ENCODE measurements at regions not wholly inside any gene's neighbourhood (a gene's known extent, or its start where the extent isn't known, plus 50 kb on each side); places are given as distances from the start of the nearest gene placed in this dataset.

GRCh38 chr11:45399166-45399565 is 113.0 kb upstream of the SYT13 start:
- Mint-ChIP-seq H3K4me3 (ENCODE audit: unreplicated experiment) (no peak overlapping the region), H3K36me3 (ENCODE audit: unreplicated experiment) (no peaks in the 10 kb centered on the region), H3K27me3 (ENCODE audit: unreplicated experiment) (peaks cover 3% of the 10 kb centered on the region), H3K9me3 (ENCODE audit: unreplicated experiment) (no peaks in the 10 kb centered on the region), H3K27ac (ENCODE audit: unreplicated experiment) (no peak overlapping the region), H3K4me1 (ENCODE audit: unreplicated experiment) (peaks cover 14% of the 10 kb centered on the region)
- TF ChIP-seq, protein P1, sequence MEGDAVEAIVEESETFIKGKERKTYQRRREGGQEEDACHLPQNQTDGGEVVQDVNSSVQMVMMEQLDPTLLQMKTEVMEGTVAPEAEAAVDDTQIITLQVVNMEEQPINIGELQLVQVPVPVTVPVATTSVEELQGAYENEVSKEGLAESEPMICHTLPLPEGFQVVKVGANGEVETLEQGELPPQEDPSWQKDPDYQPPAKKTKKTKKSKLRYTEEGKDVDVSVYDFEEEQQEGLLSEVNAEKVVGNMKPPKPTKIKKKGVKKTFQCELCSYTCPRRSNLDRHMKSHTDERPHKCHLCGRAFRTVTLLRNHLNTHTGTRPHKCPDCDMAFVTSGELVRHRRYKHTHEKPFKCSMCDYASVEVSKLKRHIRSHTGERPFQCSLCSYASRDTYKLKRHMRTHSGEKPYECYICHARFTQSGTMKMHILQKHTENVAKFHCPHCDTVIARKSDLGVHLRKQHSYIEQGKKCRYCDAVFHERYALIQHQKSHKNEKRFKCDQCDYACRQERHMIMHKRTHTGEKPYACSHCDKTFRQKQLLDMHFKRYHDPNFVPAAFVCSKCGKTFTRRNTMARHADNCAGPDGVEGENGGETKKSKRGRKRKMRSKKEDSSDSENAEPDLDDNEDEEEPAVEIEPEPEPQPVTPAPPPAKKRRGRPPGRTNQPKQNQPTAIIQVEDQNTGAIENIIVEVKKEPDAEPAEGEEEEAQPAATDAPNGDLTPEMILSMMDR (IDR thresholded peaks at IDR 0.05): no peak
- DNase-seq (ENCODE audit: extremely low spot score, unreplicated experiment): no peak

DNA sequence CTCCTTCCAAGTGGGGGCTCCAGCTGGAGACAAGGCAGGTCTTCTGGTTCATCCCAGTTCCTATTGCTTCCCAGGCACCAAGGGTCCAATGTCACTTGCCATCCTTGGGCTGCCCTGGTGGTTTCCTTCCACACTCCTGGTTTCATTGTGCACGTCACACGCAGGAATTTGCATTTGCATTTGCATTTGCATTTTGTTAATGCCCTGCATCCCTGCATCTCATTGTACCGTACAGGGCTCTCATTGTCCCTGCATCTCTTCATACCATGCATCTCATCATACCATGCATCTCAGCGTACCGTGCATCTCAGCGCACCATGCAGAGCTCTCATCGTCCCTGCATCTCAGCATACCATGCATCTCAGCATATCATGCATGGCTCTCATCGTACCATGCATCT is 112.2 kb upstream of the SYT13 start:
- peaks cover 14% of the 10 kb centered on the region for H3K4me1 Mint-ChIP-seq (ENCODE audit: unreplicated experiment)
- DNase-seq (ENCODE audit: extremely low spot score, unreplicated experiment): no peak
- H3K9me3 Mint-ChIP-seq (ENCODE audit: unreplicated experiment): no peaks in the 10 kb centered on the region
- H3K27ac Mint-ChIP-seq (ENCODE audit: unreplicated experiment): no peak overlapping the region
- no peaks in the 10 kb centered on the region for H3K36me3 Mint-ChIP-seq (ENCODE audit: unreplicated experiment)
- TF ChIP-seq, protein P1 (IDR thresholded peaks at IDR 0.05): no peak
- H3K4me3 Mint-ChIP-seq (ENCODE audit: unreplicated experiment): no peak overlapping the region
- no peaks in the 10 kb centered on the region for H3K27me3 Mint-ChIP-seq (ENCODE audit: unreplicated experiment)

DNA sequence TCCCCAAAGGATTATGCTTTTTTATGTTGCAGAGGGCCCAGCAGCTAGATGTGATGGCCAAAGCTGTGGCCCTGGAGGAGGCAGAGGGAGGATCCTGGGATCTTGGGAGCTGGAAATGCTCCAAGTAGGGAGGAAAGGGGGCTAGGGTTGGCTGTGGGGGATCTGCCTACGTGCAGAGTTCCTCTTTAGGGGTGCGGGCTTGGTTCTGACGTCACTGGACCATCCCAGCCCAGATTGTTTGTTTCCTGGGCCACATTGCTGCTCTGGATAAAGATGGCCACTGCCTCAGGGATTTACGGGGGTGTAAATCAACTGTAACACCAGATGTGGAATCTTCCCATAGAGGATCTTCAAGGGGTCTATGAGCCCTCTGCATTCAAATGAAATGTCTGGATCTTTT is 110.3 kb upstream of the SYT13 start:
- H3K4me3 Mint-ChIP-seq (ENCODE audit: unreplicated experiment): no peak overlapping the region
- H3K27me3 Mint-ChIP-seq (ENCODE audit: unreplicated experiment): no peaks in the 10 kb centered on the region
- peaks cover 20% of the 10 kb centered on the region for H3K4me1 Mint-ChIP-seq (ENCODE audit: unreplicated experiment)
- no peaks in the 10 kb centered on the region for H3K9me3 Mint-ChIP-seq (ENCODE audit: unreplicated experiment)
- TF ChIP-seq, protein P1 (IDR thresholded peaks at IDR 0.05): no peak
- H3K27ac Mint-ChIP-seq (ENCODE audit: unreplicated experiment): no peak overlapping the region
- no peak for DNase-seq (ENCODE audit: extremely low spot score, unreplicated experiment)
- no peaks in the 10 kb centered on the region for H3K36me3 Mint-ChIP-seq (ENCODE audit: unreplicated experiment)

DNA sequence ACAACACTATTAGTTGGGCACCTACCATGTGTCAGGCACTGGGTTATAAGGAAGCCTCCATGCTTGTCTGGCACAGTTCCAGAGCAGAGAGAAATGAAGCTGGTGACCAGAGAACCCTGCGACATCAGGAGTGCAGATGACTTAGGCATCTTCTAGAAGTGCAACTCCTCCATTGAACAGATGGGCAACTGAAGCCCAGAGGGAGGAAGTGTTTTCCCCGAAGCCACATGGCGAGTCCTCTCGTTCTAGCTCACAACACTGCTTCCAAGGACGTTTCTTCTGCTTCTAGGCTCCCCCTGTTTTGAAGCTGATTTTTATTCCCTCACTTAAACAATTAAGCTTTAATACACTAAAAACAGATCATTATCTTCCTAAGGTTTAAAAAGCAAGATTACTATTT is 109.8 kb upstream of the SYT13 start:
- H3K4me1 Mint-ChIP-seq (ENCODE audit: unreplicated experiment): peaks cover 21% of the 10 kb centered on the region
- H3K27me3 Mint-ChIP-seq (ENCODE audit: unreplicated experiment): no peaks in the 10 kb centered on the region
- TF ChIP-seq, protein P1 (IDR thresholded peaks at IDR 0.05): no peak
- H3K27ac Mint-ChIP-seq (ENCODE audit: unreplicated experiment): no peak overlapping the region
- H3K9me3 Mint-ChIP-seq (ENCODE audit: unreplicated experiment): no peaks in the 10 kb centered on the region
- DNase-seq (ENCODE audit: extremely low spot score, unreplicated experiment): no peak
- H3K4me3 Mint-ChIP-seq (ENCODE audit: unreplicated experiment): no peak overlapping the region
- H3K36me3 Mint-ChIP-seq (ENCODE audit: unreplicated experiment): no peaks in the 10 kb centered on the region

GRCh38 chr11:45395421-45395820 is 109.3 kb upstream of the SYT13 start:
- TF ChIP-seq, protein P1 (IDR thresholded peaks at IDR 0.05): no peak
- Mint-ChIP-seq H3K9me3 (ENCODE audit: unreplicated experiment) (no peaks in the 10 kb centered on the region), H3K27ac (ENCODE audit: unreplicated experiment) (no peak overlapping the region), H3K4me3 (ENCODE audit: unreplicated experiment) (no peak overlapping the region), H3K36me3 (ENCODE audit: unreplicated experiment) (no peaks in the 10 kb centered on the region), H3K4me1 (ENCODE audit: unreplicated experiment) (peaks cover 21% of the 10 kb centered on the region), H3K27me3 (ENCODE audit: unreplicated experiment) (no peaks in the 10 kb centered on the region)
- DNase-seq (ENCODE audit: extremely low spot score, unreplicated experiment): no peak

All from osteocyte (in vitro differentiated cells).